AG08396 (cell line): ENCODE measurements at regions not wholly inside any gene's neighbourhood (a gene's known extent, or its start where the extent isn't known, plus 50 kb on each side); places are given as distances from the start of the nearest gene placed in this dataset.
"Not testable (repeated sequence)": the region's sequence is repeated elsewhere in the genome, so short reads cannot be mapped to it uniquely, and the experiment has no call there.

ENCODE experiments used
- DNase-seq: peaks from one replicate; pipeline ENCODE4 v3.0.0; 2012; ENCODE audit warnings: low spot score, mixed read lengths

DNA sequence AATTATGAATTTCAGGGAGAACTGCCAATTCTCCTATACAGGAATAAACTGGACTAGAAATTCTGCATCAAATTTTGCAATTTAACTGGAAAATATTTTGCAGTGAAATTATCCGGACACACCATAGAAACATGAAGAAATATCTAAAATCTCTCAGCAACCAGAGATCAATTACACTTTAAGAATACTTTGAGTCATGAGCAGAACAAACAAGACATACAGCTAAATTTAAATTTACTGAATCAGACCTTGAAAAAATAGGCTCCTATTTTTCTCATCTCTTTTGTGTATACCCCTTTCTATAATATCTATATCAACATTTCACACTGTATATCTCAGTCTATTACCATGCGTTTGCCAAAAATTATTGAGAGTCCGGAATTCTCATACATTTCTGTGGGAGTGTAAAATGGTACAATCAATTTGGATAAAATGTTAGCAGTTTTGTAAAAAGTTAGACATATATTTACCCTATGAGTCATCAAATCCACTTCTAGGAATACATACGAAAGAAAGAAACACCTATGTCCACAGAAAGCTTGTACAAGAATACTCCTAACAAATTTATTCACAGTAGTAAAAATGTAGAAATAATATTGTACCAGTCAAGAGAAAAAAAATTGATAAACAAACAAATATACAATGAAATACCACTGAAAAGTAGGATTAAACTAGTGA lies 593.1 kb upstream of the NECTIN3 start:
- no peak for DNase-seq

DNA sequence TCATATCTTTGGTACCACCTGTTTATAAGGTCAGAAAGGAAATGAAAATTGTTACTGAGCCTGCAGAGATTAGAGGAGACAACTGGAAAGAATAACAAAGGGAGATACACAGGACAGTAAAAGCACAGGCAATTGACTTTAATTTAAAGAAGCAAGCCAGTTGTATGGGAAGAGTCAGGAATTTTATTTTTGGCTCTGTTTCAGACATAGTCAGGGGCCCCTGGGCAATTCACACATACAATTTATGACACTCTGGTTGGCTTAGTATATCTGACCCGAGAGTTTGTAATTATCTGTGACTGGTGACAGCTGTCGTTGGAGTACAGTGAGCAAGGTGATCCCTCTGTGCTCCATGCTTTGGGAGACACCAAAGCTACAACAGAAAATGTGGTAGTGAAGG lies 591.9 kb upstream of the NECTIN3 start:
- DNase-seq, result no peak

GRCh38 chr3:110485389-110485788 lies 586.2 kb upstream of the NECTIN3 start:
- DNase-seq, result no peak

GRCh38 chr3:110487840-110488239 lies 583.8 kb upstream of the NECTIN3 start:
- DNase-seq, result no peak

DNA sequence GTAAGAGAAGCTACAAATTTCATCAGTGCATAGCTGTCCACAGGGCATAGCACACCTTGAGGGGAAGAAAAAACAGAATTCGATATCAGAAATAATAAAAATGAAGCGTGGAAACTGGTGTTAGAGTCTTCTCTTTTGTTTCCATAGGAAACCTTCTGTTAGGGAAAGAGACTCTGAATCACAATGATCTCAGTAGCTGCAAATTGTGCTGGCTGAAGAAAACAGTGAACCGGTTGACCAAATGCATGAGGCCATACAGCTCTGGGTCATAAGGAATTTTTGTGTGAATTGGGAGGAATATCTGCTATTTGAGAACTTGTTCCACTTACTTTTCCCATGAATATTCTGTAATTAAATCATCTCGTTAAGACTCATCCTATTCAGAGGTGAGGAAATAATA lies 580.2 kb upstream of the NECTIN3 start:
- no peak for DNase-seq

GRCh38 chr3:110492876-110493275 lies 578.7 kb upstream of the NECTIN3 start:
- DNase-seq, result no peak

- no peak for DNase-seq
Measured at GRCh38 chr3:110493438-110494092, 578.1 kb upstream of the NECTIN3 start.

DNA sequence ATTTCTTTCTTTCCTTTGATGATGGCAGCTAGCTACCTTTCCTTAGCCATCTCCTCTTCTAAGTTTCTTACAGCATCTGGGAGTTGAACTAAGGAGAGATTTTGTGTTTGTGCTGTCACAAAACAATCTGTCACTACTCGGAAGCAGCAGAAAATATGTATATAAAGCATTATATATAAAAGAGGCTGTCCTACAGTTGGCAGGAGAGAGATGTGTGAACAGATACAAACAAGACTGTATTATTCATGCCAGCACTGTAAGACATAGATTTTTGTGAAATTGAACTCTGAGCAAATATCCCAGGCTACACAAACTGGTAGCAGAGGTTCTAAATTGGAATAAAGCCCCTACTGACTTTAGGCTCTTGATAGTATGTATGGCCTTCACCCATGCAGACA lies 577.5 kb upstream of the NECTIN3 start:
- no peak for DNase-seq

DNA sequence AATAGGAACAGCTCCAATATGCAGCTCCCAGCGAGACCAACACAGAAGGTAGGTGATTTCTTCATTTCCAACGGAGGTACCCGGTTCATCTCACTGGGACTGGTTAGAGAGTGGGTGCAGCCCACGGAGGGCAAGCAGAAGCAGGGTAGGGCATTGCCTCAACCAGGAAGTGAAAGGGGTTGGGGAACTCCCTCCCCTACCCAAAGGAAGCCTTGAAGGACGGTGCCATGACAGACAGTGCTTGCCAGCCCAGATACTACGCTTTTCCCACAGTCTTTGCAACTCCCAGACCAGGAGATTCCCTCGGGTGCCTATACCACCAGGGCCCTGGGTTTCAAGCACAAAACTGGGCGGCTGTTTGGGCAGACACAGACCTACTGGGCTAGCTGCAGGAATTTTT lies 576.9 kb upstream of the NECTIN3 start:
- DNase-seq, result no peak

- DNase-seq, result no peak
Measured at GRCh38 chr3:110495201-110495927, 576.3 kb upstream of the NECTIN3 start.

GRCh38 chr3:110504401-110504800 lies 567.2 kb upstream of the NECTIN3 start:
- DNase-seq, result no peak

DNA sequence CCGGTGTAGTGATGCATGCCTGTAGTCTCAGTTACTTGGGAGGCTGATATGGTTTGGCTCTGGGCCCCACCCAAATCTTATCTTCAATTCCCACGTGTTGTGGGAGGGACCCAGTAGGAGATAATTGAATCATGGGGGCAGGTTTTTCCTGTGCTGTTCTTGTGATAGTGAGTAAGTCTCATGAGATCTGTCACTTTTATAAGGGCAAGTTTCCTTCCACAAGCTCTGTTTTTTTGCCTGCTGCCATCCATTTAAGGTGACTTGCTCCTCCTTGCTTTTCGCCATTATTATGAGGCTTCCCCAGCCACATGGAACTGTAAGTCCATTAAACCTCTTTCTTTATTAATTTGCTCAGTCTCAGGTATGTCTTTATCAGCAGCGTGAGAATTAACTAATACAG lies 566.7 kb upstream of the NECTIN3 start:
- DNase-seq, result no peak

DNA sequence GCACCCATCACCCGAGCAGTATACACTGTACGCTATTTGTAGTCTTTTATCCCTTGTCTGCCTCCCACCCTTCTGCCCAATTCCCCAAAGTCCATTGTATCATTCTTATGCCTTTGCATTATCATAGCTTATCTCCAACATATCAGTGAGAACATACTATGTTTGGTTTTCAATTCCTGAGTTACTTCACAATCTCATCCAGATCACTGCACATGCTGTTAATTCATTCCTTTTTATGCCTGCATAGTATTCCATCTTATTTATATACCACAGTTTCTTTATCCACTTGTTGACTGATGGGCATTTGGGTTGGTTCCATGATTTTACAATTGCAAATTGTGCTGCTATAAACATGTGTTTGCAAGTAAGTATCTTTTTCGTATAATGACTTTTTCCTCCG lies 564.7 kb upstream of the NECTIN3 start:
- DNase-seq, result no peak

- DNase-seq, result not testable (repeated sequence)
Measured at GRCh38 chr3:110507570-110507969, 564.0 kb upstream of the NECTIN3 start.

DNA sequence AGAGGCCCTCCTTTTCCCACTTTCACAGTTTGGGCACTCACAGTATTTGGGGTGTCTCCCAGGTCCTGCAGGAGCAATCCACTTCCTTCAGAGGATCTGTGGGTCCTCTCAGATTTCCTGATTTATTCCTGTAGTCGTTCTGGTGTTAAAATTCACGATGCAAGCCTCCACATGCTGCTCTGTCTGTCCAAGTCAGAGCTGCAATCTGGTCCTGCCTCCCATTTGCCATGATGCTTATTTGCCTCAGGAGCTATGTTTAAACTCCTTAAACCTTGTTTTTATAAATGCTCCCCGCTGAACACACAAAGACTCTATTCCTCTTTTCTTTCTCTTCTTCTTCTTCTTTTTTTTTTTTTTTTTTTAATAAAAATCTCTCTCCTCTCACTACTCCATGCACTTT lies 558.7 kb upstream of the NECTIN3 start:
- no peak for DNase-seq

- DNase-seq, result no peak
Measured at GRCh38 chr3:110518031-110518430, 553.6 kb upstream of the NECTIN3 start.

- DNase-seq, result no peak
Measured at GRCh38 chr3:110519071-110519470, 552.5 kb upstream of the NECTIN3 start.

DNA sequence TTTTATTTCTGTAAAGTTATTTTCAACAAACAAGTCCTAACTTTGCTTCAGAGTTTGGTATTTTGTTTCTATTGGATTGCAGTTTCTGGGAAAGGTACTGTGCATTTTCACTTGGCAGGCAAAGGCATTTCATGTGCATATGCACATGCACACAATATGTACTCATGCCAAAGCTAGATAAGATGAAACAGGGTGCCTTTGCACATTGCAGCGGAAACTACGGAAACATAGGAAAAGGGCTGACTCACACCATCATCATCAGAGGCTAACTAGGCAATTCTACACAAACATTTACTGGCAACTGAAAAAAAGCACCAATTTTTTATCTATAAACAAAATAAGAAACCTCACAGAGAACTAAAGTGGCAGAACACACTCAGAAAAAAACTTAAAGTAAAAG lies 550.6 kb upstream of the NECTIN3 start:
- peak; percentile 51 for DNase-seq

DNA sequence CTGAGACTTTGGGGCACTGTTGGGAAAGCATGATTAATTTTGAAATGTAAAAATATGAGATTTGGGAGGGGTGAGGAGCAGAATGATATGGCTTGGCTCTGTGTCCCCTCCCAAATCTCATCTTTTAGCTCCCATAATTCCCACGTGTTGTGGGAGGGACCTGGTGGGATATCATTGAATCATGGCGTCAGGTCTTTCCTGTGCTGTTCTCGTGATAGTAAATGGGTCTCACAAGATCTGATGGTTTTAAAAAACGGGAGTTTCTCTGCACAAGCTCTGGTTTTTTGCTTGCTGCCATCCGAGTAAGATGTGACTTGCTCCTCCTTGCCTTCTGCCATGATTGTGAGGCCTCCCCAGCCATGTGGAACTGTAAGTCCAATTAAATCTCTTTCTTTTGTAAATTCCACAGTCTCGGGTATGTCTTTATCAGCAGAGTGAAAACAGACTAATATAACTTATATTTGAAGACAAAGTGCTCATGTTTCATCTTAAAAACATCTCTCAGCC lies 546.0 kb upstream of the NECTIN3 start:
- DNase-seq, result not testable (repeated sequence)

- peak; percentile 58 for DNase-seq
Measured at GRCh38 chr3:110526777-110527727, 544.6 kb upstream of the NECTIN3 start.

- DNase-seq, result no peak
Measured at GRCh38 chr3:110528305-110529121, 543.1 kb upstream of the NECTIN3 start.
